ENCODE measurements at regions not wholly inside any gene's neighbourhood (a gene's known extent, or its start where the extent isn't known, plus 50 kb on each side); places are given as distances from the start of the nearest gene placed in this dataset.

DNA sequence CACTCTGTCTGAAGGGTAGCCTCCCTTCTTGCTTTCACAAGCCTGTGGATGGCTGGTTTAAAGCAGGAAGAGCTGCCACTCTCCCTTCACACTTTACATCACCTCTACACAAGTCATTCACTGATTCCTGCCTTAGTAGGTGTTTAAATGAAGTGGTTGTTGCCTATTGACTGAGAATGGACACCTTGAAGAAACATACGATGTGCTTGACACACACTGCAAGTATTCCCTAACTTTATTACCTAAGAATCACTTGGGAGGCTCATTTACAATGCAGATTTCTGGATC lies 230.5 kb downstream of the PIK3R1 start:
- H3K36me3 ChIP-seq (ENCODE audit: control insufficient read depth, low read length), result no peaks in the 10 kb centered on the region
- no peak overlapping the region for H3K27ac ChIP-seq (ENCODE audit: low read depth, low read length)
- H3K9me2 ChIP-seq (replicated peaks; ENCODE audit: control insufficient read depth, low read length), result no peaks in the 10 kb centered on the region
- no peak overlapping the region for H3K4me2 ChIP-seq (ENCODE audit: low read length)
- no peaks in the 10 kb centered on the region for H3K79me2 ChIP-seq (ENCODE audit: control insufficient read depth, low read length)
- H3K9me3 ChIP-seq (ENCODE audit: control insufficient read depth, insufficient read depth, low read length), result no peaks in the 10 kb centered on the region
- H3F3A ChIP-seq (ENCODE audit: control insufficient read depth, insufficient read depth), result no peaks in the 10 kb centered on the region
- no peaks in the 10 kb centered on the region for H3K4me1 ChIP-seq (ENCODE audit: control insufficient read depth, low read length)
- peaks cover 17% of the 10 kb centered on the region; the same call in 1 of the 2 replicates for H3K27me3 ChIP-seq (ENCODE audit: control insufficient read depth, low read length)
- TF ChIP-seq EZH2phosphoT487 (IDR thresholded peaks at IDR 0.05; ENCODE audit: borderline replicate concordance, low read length), result no peak
- TF ChIP-seq, protein P1, sequence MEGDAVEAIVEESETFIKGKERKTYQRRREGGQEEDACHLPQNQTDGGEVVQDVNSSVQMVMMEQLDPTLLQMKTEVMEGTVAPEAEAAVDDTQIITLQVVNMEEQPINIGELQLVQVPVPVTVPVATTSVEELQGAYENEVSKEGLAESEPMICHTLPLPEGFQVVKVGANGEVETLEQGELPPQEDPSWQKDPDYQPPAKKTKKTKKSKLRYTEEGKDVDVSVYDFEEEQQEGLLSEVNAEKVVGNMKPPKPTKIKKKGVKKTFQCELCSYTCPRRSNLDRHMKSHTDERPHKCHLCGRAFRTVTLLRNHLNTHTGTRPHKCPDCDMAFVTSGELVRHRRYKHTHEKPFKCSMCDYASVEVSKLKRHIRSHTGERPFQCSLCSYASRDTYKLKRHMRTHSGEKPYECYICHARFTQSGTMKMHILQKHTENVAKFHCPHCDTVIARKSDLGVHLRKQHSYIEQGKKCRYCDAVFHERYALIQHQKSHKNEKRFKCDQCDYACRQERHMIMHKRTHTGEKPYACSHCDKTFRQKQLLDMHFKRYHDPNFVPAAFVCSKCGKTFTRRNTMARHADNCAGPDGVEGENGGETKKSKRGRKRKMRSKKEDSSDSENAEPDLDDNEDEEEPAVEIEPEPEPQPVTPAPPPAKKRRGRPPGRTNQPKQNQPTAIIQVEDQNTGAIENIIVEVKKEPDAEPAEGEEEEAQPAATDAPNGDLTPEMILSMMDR (IDR thresholded peaks at IDR 0.05; ENCODE audit: low read depth, low read length, poor library complexity, severe bottlenecking), result no peak
- no peak overlapping the region for H3K4me3 ChIP-seq (ENCODE audit: low read length)
- no peaks in the 10 kb centered on the region for H4K20me1 ChIP-seq (ENCODE audit: control insufficient read depth, insufficient read depth, low read depth, low read length)

GRCh38 chr5:68446487-68446894 lies 230.9 kb downstream of the PIK3R1 start:
- TF ChIP-seq, protein P1 (IDR thresholded peaks at IDR 0.05; ENCODE audit: low read depth, low read length, poor library complexity, severe bottlenecking), result no peak
- TF ChIP-seq EZH2phosphoT487 (IDR thresholded peaks at IDR 0.05; ENCODE audit: borderline replicate concordance, low read length), result no peak
- H3K79me2 ChIP-seq (ENCODE audit: control insufficient read depth, low read length), result no peaks in the 10 kb centered on the region

GRCh38 chr5:68447136-68447929 lies 231.8 kb downstream of the PIK3R1 start:
- TF ChIP-seq, protein P1 (IDR thresholded peaks at IDR 0.05; ENCODE audit: low read depth, low read length, poor library complexity, severe bottlenecking), result no peak
- TF ChIP-seq EZH2phosphoT487 (IDR thresholded peaks at IDR 0.05; ENCODE audit: borderline replicate concordance, low read length), result no peak
- Histone ChIP-seq H3K9me2 (replicated peaks; ENCODE audit: control insufficient read depth, low read length) (no peaks in the 10 kb centered on the region), H3K27ac (ENCODE audit: low read depth, low read length) (no peak overlapping the region)

More at GRCh38 chr5:68446487-68446894, 230.9 kb downstream of the PIK3R1 start:
- Histone ChIP-seq H4K20me1 (ENCODE audit: control insufficient read depth, insufficient read depth, low read depth, low read length) (no peaks in the 10 kb centered on the region), H3K27me3 (ENCODE audit: control insufficient read depth, low read length) (peaks cover 17% of the 10 kb centered on the region; the same call in 1 of the 2 replicates), H3K9me3 (ENCODE audit: control insufficient read depth, insufficient read depth, low read length) (no peaks in the 10 kb centered on the region), H3K4me2 (ENCODE audit: low read length) (no peak overlapping the region), H3K4me1 (ENCODE audit: control insufficient read depth, low read length) (no peaks in the 10 kb centered on the region), H3K27ac (ENCODE audit: low read depth, low read length) (no peak overlapping the region), H3K4me3 (ENCODE audit: low read length) (no peak overlapping the region), H3K9me2 (replicated peaks; ENCODE audit: control insufficient read depth, low read length) (no peaks in the 10 kb centered on the region), H3K36me3 (ENCODE audit: control insufficient read depth, low read length) (no peaks in the 10 kb centered on the region), H3F3A (ENCODE audit: control insufficient read depth, insufficient read depth) (no peaks in the 10 kb centered on the region)

More at GRCh38 chr5:68447136-68447929, 231.8 kb downstream of the PIK3R1 start:
- no peaks in the 10 kb centered on the region for H3K4me1 ChIP-seq (ENCODE audit: control insufficient read depth, low read length)
- no peaks in the 10 kb centered on the region for H3F3A ChIP-seq (ENCODE audit: control insufficient read depth, insufficient read depth)
- no peaks in the 10 kb centered on the region for H3K79me2 ChIP-seq (ENCODE audit: control insufficient read depth, low read length)
- peaks cover 14% of the 10 kb centered on the region; the same call in 1 of the 2 replicates for H3K27me3 ChIP-seq (ENCODE audit: control insufficient read depth, low read length)
- no peaks in the 10 kb centered on the region for H4K20me1 ChIP-seq (ENCODE audit: control insufficient read depth, insufficient read depth, low read depth, low read length)
- H3K4me2 ChIP-seq (ENCODE audit: low read length), result no peak overlapping the region
- no peaks in the 10 kb centered on the region for H3K36me3 ChIP-seq (ENCODE audit: control insufficient read depth, low read length)
- H3K4me3 ChIP-seq (ENCODE audit: low read length), result no peak overlapping the region
- no peaks in the 10 kb centered on the region for H3K9me3 ChIP-seq (ENCODE audit: control insufficient read depth, insufficient read depth, low read length)

All from DOHH2 (cell line).